NCI-H146 treated with DMSO at 0.1 percent for 48 hours (cell line): ENCODE measurements at regions not wholly inside any gene's neighbourhood (a gene's known extent, or its start where the extent isn't known, plus 50 kb on each side); places are given as distances from the start of the nearest gene placed in this dataset.

Source experiments
- DNase-seq: peaks from one replicate; lab custom pipeline; 2025; ENCODE audit not compliant: unreplicated experiment; lab: John Stamatoyannopoulos, UW

- DNase-seq = no peak
These were observed 85.3 kb upstream of the LIMCH1 start for GRCh38 chr4:41452484-41453225.

GRCh38 chr4:41454423-41454822 lies 83.5 kb upstream of the LIMCH1 start:
- DNase-seq = no peak

- DNase-seq = no peak
These were observed 82.8 kb upstream of the LIMCH1 start for GRCh38 chr4:41455206-41455605.

GRCh38 chr4:41456559-41457101 lies 81.3 kb upstream of the LIMCH1 start:
- no peak for DNase-seq

- no peak for DNase-seq
These were observed 79.3 kb upstream of the LIMCH1 start for GRCh38 chr4:41458689-41459088.

GRCh38 chr4:41460641-41461040 lies 77.3 kb upstream of the LIMCH1 start:
- DNase-seq = no peak

- no peak for DNase-seq
These were observed 76.1 kb upstream of the LIMCH1 start for GRCh38 chr4:41461780-41462307.

GRCh38 chr4:41465146-41465761 lies 72.7 kb upstream of the LIMCH1 start:
- no peak for DNase-seq

GRCh38 chr4:41466249-41466648 lies 71.7 kb upstream of the LIMCH1 start:
- DNase-seq = no peak

GRCh38 chr4:41468122-41468521 lies 69.8 kb upstream of the LIMCH1 start:
- DNase-seq = no peak

GRCh38 chr4:41471126-41472071 lies 66.6 kb upstream of the LIMCH1 start:
- no peak for DNase-seq

GRCh38 chr4:41472081-41472480 lies 65.9 kb upstream of the LIMCH1 start:
- DNase-seq = no peak

- no peak for DNase-seq
These were observed 64.8 kb upstream of the LIMCH1 start for GRCh38 chr4:41473176-41473575.

GRCh38 chr4:41475402-41475801 lies 62.6 kb upstream of the LIMCH1 start:
- no peak for DNase-seq

GRCh38 chr4:41476310-41476885 lies 61.6 kb upstream of the LIMCH1 start:
- DNase-seq = no peak

- DNase-seq = no peak
These were observed 60.6 kb upstream of the LIMCH1 start for GRCh38 chr4:41477181-41477905.

- DNase-seq = no peak
These were observed 59.4 kb upstream of the LIMCH1 start for GRCh38 chr4:41478518-41478917.

- no peak for DNase-seq
These were observed 57.1 kb upstream of the LIMCH1 start for GRCh38 chr4:41480896-41481311.

- no peak for DNase-seq
These were observed 54.2 kb upstream of the LIMCH1 start for GRCh38 chr4:41483771-41484170.

- no peak for DNase-seq
These were observed 52.9 kb upstream of the LIMCH1 start for GRCh38 chr4:41485041-41485440.
